Type B pancreatic cell (in vitro differentiated cells): ENCODE measurements at regions not wholly inside any gene's neighbourhood (a gene's known extent, or its start where the extent isn't known, plus 50 kb on each side); places are given as distances from the start of the nearest gene placed in this dataset.

Experiments
- DNase-seq: peaks from one replicate; pipeline ENCODE4 v3.0.0; 2021; ENCODE audit warnings: mixed read lengths; ENCODE audit not compliant: unreplicated experiment; ENCODE audit errors: extremely low spot score
- H3K27ac Mint-ChIP-seq: 2 replicates; pipeline ENCODE4 v1.8.0; 2021; ENCODE audit warnings: mild to moderate bottlenecking, mixed read lengths
- H3K27me3 Mint-ChIP-seq: 2 replicates; pipeline ENCODE4 v1.8.0; 2021; ENCODE audit warnings: mixed read lengths
- H3K36me3 Mint-ChIP-seq: 2 replicates; pipeline ENCODE4 v1.8.0; 2021; ENCODE audit warnings: mixed read lengths
- H3K4me1 Mint-ChIP-seq: one replicate; pipeline ENCODE4 v1.8.0; 2021; ENCODE audit warnings: mixed read lengths; ENCODE audit not compliant: unreplicated experiment
- H3K4me3 Mint-ChIP-seq: 2 replicates; pipeline ENCODE4 v1.8.0; 2021; ENCODE audit warnings: mild to moderate bottlenecking, mixed read lengths
- H3K9me3 Mint-ChIP-seq: 2 replicates; pipeline ENCODE4 v1.8.0; 2021; ENCODE audit warnings: mixed read lengths
- CTCF ChIP-seq: fragments of 200-600 bp; sonication (generic); conservative IDR thresholded peaks from 2 replicates; pipeline ENCODE4 v1.5.0; 2021; ENCODE audit warnings: antibody characterized with exemption, mild to moderate bottlenecking

GRCh38 chr10:64103750-64104470 lies 582.7 kb downstream of the REEP3 start:
- TF ChIP-seq CTCF = no peak
- Mint-ChIP-seq H3K27ac (no peak overlapping the region), H3K9me3 (no peaks in the 10 kb centered on the region), H3K27me3 (no peaks in the 10 kb centered on the region), H3K4me1 (peaks cover 4% of the 10 kb centered on the region), H3K36me3 (no peaks in the 10 kb centered on the region), H3K4me3 (no peak overlapping the region)
- no peak for DNase-seq

GRCh38 chr10:64109926-64110495 lies 588.8 kb downstream of the REEP3 start:
- no peak for TF ChIP-seq CTCF
- peaks cover 3% of the 10 kb centered on the region for H3K27me3 Mint-ChIP-seq

GRCh38 chr10:64112701-64113355 lies 591.6 kb downstream of the REEP3 start:
- Mint-ChIP-seq H3K4me3 (no peak overlapping the region), H3K36me3 (no peaks in the 10 kb centered on the region), H3K9me3 (no peaks in the 10 kb centered on the region), H3K27me3 (peaks cover 3% of the 10 kb centered on the region), H3K27ac (no peak overlapping the region), H3K4me1 (no peaks in the 10 kb centered on the region)
- DNase-seq = no peak
- TF ChIP-seq CTCF = no peak

More at GRCh38 chr10:64109926-64110495, 588.8 kb downstream of the REEP3 start:
- no peak overlapping the region for H3K4me3 Mint-ChIP-seq
- H3K36me3 Mint-ChIP-seq = no peaks in the 10 kb centered on the region
- no peak overlapping the region for H3K27ac Mint-ChIP-seq
- no peak for DNase-seq
- H3K9me3 Mint-ChIP-seq = no peaks in the 10 kb centered on the region
- peaks cover 4% of the 10 kb centered on the region for H3K4me1 Mint-ChIP-seq

- peaks cover 3% of the 10 kb centered on the region for H3K27me3 Mint-ChIP-seq
- DNase-seq = no peak
- H3K4me3 Mint-ChIP-seq = no peak overlapping the region
- H3K4me1 Mint-ChIP-seq = no peaks in the 10 kb centered on the region
- no peaks in the 10 kb centered on the region for H3K9me3 Mint-ChIP-seq
- no peaks in the 10 kb centered on the region for H3K36me3 Mint-ChIP-seq
- no peak for TF ChIP-seq CTCF
- H3K27ac Mint-ChIP-seq = no peak overlapping the region
Measured at GRCh38 chr10:64113375-64113774, 592.2 kb downstream of the REEP3 start.

GRCh38 chr10:64113792-64114191 lies 592.6 kb downstream of the REEP3 start:
- H3K36me3 Mint-ChIP-seq = no peaks in the 10 kb centered on the region
- no peaks in the 10 kb centered on the region for H3K4me1 Mint-ChIP-seq

More at GRCh38 chr10:64113792-64114191, 592.6 kb downstream of the REEP3 start:
- TF ChIP-seq CTCF = no peak
- Mint-ChIP-seq H3K27me3 (peaks cover 3% of the 10 kb centered on the region), H3K4me3 (no peak overlapping the region), H3K27ac (no peak overlapping the region), H3K9me3 (no peaks in the 10 kb centered on the region)
- no peak for DNase-seq
